Adrenal gland (tissue), 5 donors: ENCODE measurements at regions not wholly inside any gene's neighbourhood (a gene's known extent, or its start where the extent isn't known, plus 50 kb on each side); places are given as distances from the start of the nearest gene placed in this dataset.

Experiments
- CTCF ChIP-seq, 6 experiments: fragments of 450-650 bp in 4 of 6; fragments of 200-600 bp in 2 of 6; sonication (generic) in 1 of 6; IDR thresholded peaks; 1 replicate in 5 of 6; 2 replicates in 1 of 6; pipeline versions ENCODE4 v1.5.1 to v1.8.0; 2016 to 2021; ENCODE audit warnings: antibody characterized with exemption in 6 of 6, mild to moderate bottlenecking in 2 of 6, moderate library complexity in 1 of 6
- POLR2A ChIP-seq, 2 donors: fragments of 450-650 bp; IDR thresholded peaks; one replicate each; pipeline ENCODE4 v1.6.1; 2017; ENCODE audit warnings: antibody characterized with exemption in 2 of 2, mild to moderate bottlenecking in 2 of 2, moderate library complexity in 1 of 2
- donor health status: DM: no; HTN: no; CAD: no.

DNA sequence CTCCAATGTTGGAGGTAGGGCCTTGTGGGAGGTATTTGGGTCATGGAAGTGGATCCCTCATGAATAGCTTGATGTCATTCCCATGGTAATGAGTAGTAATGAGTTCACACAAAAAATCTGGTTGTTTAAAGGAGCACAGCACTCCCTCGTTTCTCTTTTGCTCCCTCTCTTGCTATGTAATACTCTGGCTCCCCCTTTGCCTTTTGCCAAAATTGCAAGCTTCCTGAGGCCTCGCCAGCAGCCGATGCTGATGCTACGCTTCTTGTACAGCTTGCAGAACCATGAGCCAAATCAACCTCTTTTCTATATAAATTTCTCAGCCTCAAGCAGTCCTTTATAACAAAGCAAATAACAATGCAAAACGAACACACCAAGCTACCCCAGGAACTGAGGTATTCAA lies 80.9 kb downstream of the LHX9 start:
- TF ChIP-seq CTCF (IDR thresholded peaks at IDR 0.05) (no peak), POLR2A (IDR thresholded peaks at IDR 0.05) (no peak)
